Suprapubic skin (tissue), 4 donors: ENCODE measurements at regions not wholly inside any gene's neighbourhood (a gene's known extent, or its start where the extent isn't known, plus 50 kb on each side); places are given as distances from the start of the nearest gene placed in this dataset.

Experiments
- DNase-seq, 2 donors: peaks; one replicate each; pipeline ENCODE4 v3.0.0-alpha.2; 2019; ENCODE audit warnings: low spot score in 2 of 2
- H3K27ac ChIP-seq: fragments of 200-600 bp; sonication (generic); one replicate; pipeline ENCODE4 v1.5.1; 2019
- H3K27me3 ChIP-seq: fragments of 200-600 bp; sonication (generic); one replicate; pipeline ENCODE4 v1.5.1; 2019
- H3K36me3 ChIP-seq: fragments of 200-600 bp; sonication (generic); one replicate; pipeline ENCODE4 v1.5.1; 2019
- H3K4me1 ChIP-seq: fragments of 200-600 bp; sonication (generic); one replicate; pipeline ENCODE4 v1.5.1; 2019
- H3K4me3 ChIP-seq: fragments of 200-600 bp; sonication (generic); one replicate; pipeline ENCODE4 v1.5.1; 2019; ENCODE audit warnings: mild to moderate bottlenecking
- H3K9me3 ChIP-seq: fragments of 200-600 bp; sonication (generic); one replicate; pipeline ENCODE4 v1.5.1; 2019
- EP300 ChIP-seq: sonication (generic); formaldehyde crosslinking; IDR thresholded peaks from one replicate; pipeline ENCODE4 v1.6.1; 2017; ENCODE audit warnings: antibody characterized with exemption
- POLR2A ChIP-seq, 2 donors: fragments of 450-650 bp; IDR thresholded peaks; one replicate each; pipeline ENCODE4 v1.6.1; 2017; ENCODE audit warnings: antibody characterized with exemption in 2 of 2, mild to moderate bottlenecking in 2 of 2, moderate library complexity in 2 of 2
- POLR2AphosphoS5 ChIP-seq, 3 donors: sonication (generic); formaldehyde crosslinking; IDR thresholded peaks; one replicate each; pipeline ENCODE4 v1.6.1; 2017; ENCODE audit warnings: antibody characterized with exemption in 3 of 3
- WGBS: methylation state at CpG from one replicate; pipeline ENCODE4 v1.1.5; 2018; 5-methylcytosine and 5-hydroxymethylcytosine counted together
- TF ChIP-seq, protein P1 (sequence below), 2 donors: fragments of 200-600 bp in 1 of 2; fragments of 450-650 bp in 1 of 2; sonication (generic) in 1 of 2; IDR thresholded peaks; one replicate each; pipeline ENCODE4 v1.5.1; 2016 to 2019; ENCODE audit warnings: antibody characterized with exemption in 2 of 2, mild to moderate bottlenecking in 1 of 2, moderate library complexity in 1 of 2

DNA sequence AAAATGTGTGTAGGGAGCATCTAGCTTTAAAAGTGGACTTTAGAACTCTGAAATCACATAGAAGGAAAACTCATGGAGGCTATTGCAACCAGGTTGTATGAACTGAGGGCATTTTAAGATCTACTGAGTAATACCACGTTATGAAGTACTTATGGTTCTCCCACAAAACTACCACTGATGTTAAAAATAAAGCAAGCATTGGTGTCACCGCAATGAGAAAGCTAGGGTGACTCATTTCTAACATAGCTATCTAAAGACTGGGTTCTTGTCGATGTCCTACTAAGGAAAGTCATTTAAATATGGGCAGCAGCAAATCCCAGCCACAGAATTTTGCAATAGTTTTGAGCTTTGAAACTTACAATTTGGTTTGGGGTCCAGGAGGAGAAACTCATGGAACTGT is 584.8 kb downstream of the DIPK2A start:
- Histone ChIP-seq H3K4me1 (no peaks in the 10 kb centered on the region), H3K27ac (no peak overlapping the region), H3K27me3 (no peaks in the 10 kb centered on the region), H3K4me3 (no peak overlapping the region), H3K36me3 (no peaks in the 10 kb centered on the region), H3K9me3 (no peaks in the 10 kb centered on the region)
- DNase-seq: no peak
- 84% methylated on average over 3 of the region's 3 CpGs for WGBS
- TF ChIP-seq POLR2AphosphoS5 (IDR thresholded peaks at IDR 0.05) (no peak), EP300 (no peak), POLR2A (IDR thresholded peaks at IDR 0.05) (no peak)
- TF ChIP-seq, protein P1, sequence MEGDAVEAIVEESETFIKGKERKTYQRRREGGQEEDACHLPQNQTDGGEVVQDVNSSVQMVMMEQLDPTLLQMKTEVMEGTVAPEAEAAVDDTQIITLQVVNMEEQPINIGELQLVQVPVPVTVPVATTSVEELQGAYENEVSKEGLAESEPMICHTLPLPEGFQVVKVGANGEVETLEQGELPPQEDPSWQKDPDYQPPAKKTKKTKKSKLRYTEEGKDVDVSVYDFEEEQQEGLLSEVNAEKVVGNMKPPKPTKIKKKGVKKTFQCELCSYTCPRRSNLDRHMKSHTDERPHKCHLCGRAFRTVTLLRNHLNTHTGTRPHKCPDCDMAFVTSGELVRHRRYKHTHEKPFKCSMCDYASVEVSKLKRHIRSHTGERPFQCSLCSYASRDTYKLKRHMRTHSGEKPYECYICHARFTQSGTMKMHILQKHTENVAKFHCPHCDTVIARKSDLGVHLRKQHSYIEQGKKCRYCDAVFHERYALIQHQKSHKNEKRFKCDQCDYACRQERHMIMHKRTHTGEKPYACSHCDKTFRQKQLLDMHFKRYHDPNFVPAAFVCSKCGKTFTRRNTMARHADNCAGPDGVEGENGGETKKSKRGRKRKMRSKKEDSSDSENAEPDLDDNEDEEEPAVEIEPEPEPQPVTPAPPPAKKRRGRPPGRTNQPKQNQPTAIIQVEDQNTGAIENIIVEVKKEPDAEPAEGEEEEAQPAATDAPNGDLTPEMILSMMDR (IDR thresholded peaks at IDR 0.05): no peak

DNA sequence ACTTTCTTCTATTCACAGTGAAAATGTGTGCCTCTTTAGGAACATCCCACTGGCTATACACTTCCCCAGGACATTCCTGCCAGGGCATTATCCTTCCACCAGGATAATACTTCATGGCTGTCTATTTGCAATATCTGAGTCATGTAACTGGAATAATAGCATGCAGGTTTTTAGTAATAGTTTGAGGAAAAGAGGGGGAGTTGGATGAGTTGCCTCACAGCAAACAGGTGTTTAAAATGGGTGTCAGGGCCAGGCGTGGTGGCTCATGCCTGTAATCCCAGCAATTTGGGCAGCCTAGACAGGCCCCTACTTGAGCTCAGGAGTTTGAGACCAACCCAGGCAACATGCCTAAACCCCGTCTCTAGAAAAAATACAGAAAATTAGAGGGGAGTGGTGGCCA is 585.9 kb downstream of the DIPK2A start:
- WGBS: 58% methylated on average over 2 of the region's 2 CpGs
- Histone ChIP-seq H3K27ac (no peak overlapping the region), H3K27me3 (no peaks in the 10 kb centered on the region), H3K4me1 (no peaks in the 10 kb centered on the region), H3K4me3 (no peak overlapping the region), H3K36me3 (no peaks in the 10 kb centered on the region), H3K9me3 (no peaks in the 10 kb centered on the region)
- no peak for DNase-seq
- TF ChIP-seq, protein P1 (IDR thresholded peaks at IDR 0.05): no peak
- TF ChIP-seq POLR2A (IDR thresholded peaks at IDR 0.05) (no peak), POLR2AphosphoS5 (IDR thresholded peaks at IDR 0.05) (no peak), EP300 (no peak)

DNA sequence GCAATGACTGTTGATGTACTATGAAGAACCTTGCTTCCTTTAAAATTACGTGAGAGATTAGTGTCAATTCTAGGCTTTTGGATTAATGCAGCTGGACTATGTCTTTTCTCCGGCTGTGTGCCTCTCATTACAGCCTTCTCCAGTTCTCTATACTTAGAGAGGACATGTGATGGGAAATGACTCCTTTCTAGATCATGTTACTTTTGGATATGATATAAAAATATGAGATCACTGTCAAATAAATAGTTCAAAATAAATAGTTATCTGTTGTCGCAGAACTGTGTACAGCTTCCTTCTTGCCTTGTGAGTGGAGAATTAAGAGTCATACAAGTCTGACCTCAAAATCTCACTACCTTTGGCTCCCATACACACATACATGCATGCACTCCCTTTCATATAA is 592.4 kb downstream of the DIPK2A start:
- Histone ChIP-seq H3K9me3 (no peaks in the 10 kb centered on the region), H3K27ac (no peak overlapping the region), H3K4me1 (no peaks in the 10 kb centered on the region), H3K27me3 (no peaks in the 10 kb centered on the region), H3K4me3 (no peak overlapping the region), H3K36me3 (no peaks in the 10 kb centered on the region)
- 94% methylated on average over 3 of the region's 3 CpGs for WGBS
- DNase-seq: no peak
- TF ChIP-seq EP300 (no peak), POLR2A (IDR thresholded peaks at IDR 0.05) (no peak), POLR2AphosphoS5 (IDR thresholded peaks at IDR 0.05) (no peak)
- TF ChIP-seq, protein P1 (IDR thresholded peaks at IDR 0.05): no peak

DNA sequence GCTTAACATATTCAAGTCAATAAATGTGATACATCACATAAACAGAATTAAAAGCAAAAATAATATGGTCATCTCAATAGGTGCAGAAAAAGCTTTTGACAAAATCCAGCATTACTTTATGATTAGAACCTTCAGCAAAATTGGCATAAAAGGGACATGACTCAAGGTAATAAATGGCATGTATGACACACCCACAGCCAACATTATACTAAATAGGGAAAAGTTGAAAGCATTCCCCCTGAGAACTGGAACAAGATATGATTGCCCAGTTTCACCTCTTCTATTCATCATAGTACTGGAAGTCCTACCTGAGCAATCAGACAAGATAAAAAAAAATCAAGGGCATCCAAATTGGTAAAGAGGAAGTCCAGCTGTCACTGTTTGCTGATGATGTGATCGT is 594.7 kb downstream of the DIPK2A start:
- H3K27me3 ChIP-seq: no peaks in the 10 kb centered on the region
- no peak for DNase-seq
- WGBS: 96% methylated on average over 1 of the region's 1 CpG
- no peaks in the 10 kb centered on the region for H3K36me3 ChIP-seq
- no peak overlapping the region for H3K4me3 ChIP-seq
- TF ChIP-seq, protein P1 (IDR thresholded peaks at IDR 0.05): no peak
- TF ChIP-seq POLR2A (IDR thresholded peaks at IDR 0.05) (no peak), EP300 (no peak), POLR2AphosphoS5 (IDR thresholded peaks at IDR 0.05) (no peak)
- no peaks in the 10 kb centered on the region for H3K4me1 ChIP-seq
- H3K9me3 ChIP-seq: no peaks in the 10 kb centered on the region
- H3K27ac ChIP-seq: no peak overlapping the region

DNA sequence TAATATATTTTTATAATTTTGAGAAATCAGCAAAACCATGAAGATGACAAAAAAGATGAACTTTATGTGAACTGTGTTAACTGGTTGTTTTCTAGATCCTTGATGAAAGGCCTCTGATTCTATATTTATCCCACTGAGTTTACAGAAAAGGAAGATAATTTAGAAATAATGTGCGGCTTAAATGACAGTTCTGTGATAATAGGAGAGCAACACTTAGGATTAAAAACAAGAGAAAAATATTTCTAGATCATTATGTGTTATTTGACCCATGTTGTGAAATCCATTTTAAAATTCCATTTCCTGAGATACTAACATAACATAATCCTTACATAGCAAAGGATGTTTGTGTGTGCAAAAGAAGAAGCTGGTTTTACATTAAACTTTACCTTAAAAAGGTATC is 598.0 kb downstream of the DIPK2A start:
- no peaks in the 10 kb centered on the region for H3K36me3 ChIP-seq
- no peak overlapping the region for H3K4me3 ChIP-seq
- no peak for DNase-seq
- TF ChIP-seq, protein P1 (IDR thresholded peaks at IDR 0.05): no peak
- TF ChIP-seq EP300: no peak
- TF ChIP-seq POLR2AphosphoS5 (IDR thresholded peaks at IDR 0.05): no peak
- no peak for TF ChIP-seq POLR2A (IDR thresholded peaks at IDR 0.05)
- no peaks in the 10 kb centered on the region for H3K4me1 ChIP-seq
- no peaks in the 10 kb centered on the region for H3K9me3 ChIP-seq
- no peaks in the 10 kb centered on the region for H3K27me3 ChIP-seq
- H3K27ac ChIP-seq: no peak overlapping the region
- WGBS: 89% methylated on average over 1 of the region's 1 CpG
